ENCODE measurements at regions not wholly inside any gene's neighbourhood (a gene's known extent, or its start where the extent isn't known, plus 50 kb on each side); places are given as distances from the start of the nearest gene placed in this dataset.

GRCh38 chrX:138858951-138859350 is 147.4 kb upstream of the FGF13 start:
- Histone ChIP-seq H3K4me1 (replicated peaks in 1 of 2; ENCODE audit: control insufficient read depth in 2 of 2, insufficient read depth in 2 of 2, low read length in 2 of 2) (peaks cover 0 to 16% of the 10 kb centered on the region in 2 experiments; a peak in 3 of 5 replicates), H3K4me3 (no peak overlapping the region), H2AFZ (ENCODE audit: low read depth, low read length) (no peak overlapping the region), H3K36me3 (ENCODE audit: control insufficient read depth, insufficient read depth, low read length) (peaks cover 16% of the 10 kb centered on the region; the same call in 2 of the 3 replicates), H3K4me2 (ENCODE audit: insufficient read depth, low read length) (peak overlapping the region; percentile 13; the same call in 1 of the 2 replicates), H3K27ac (ENCODE audit: extremely low read depth, low read depth, low read length) (peak overlapping the region; percentile 16; the same call in 1 of the 3 replicates), H4K20me1 (replicated peaks; ENCODE audit: control insufficient read depth, insufficient read depth, low read length) (0 out of 2 replicates have a peak, but pooled peaks cover 5% of the 10 kb centered on the region), H3K9ac (ENCODE audit: insufficient read depth in 1 of 2, low read depth in 2 of 2, low read length in 2 of 2) (no peak overlapping the region; a peak in 1 of 4 replicates), H3K79me2 (ENCODE audit: control insufficient read depth, insufficient read depth, low read length) (peaks cover 15% of the 10 kb centered on the region; the same call in 2 of the 3 replicates), H3K27me3 (ENCODE audit: control insufficient read depth in 2 of 2, insufficient read depth in 2 of 2, low read length in 2 of 2) (no peaks in the 10 kb centered on the region), H3K9me3 (replicated peaks; ENCODE audit: control insufficient read depth, insufficient read depth, low read depth, low read length) (no peaks in the 10 kb centered on the region), H3K9me1 (ENCODE audit: control insufficient read depth, insufficient read depth, low read length) (no peaks in the 10 kb centered on the region)
- in situ Hi-C loops (cut with MboI) (no loop called here), intact Hi-C loops (cut with micrococcal nuclease) (loop anchor here (10.0 kb wide), 1 partner anchor 126 kb away; no protein-coding TSS in a partner anchor)
- POLR2A ChIA-PET: interaction anchor here (1.4 kb wide), 1 partner anchor 10 kb away, joined by 5 read pairs; no protein-coding TSS in a partner anchor
- BruUV-seq (replicated peaks): no TSS peak
- WGBS (ENCODE audit: insufficient coverage, low coverage, missing lambda C conversion rate): 8% methylated on average over 4 of the region's 4 CpGs
- CTCF ChIA-PET (ENCODE audit: low intra/inter-chr PET ratio): no interaction called here
- DNase-seq (ENCODE audit: extremely low read depth in 1 of 4, low spot score in 3 of 4): no peak
- FAIRE-seq: no peak
- no peak for ATAC-seq
- no peak for TF ChIP-seq SRSF7 (optimal IDR thresholded peaks at IDR 0.05; ENCODE audit: low read depth, low read length)
- no peak for TF ChIP-seq HMBOX1 (IDR thresholded peaks at IDR 0.05)
- TF ChIP-seq ETS1 (conservative IDR thresholded peaks at IDR 0.05; ENCODE audit: control insufficient read depth, low read depth, low read length): no peak
- no peak for TF ChIP-seq PHF20 (IDR thresholded peaks at IDR 0.05; ENCODE audit: partially characterized antibody)
- no peak for TF ChIP-seq XRCC4 (IDR thresholded peaks at IDR 0.05; ENCODE audit: extremely low read depth, insufficient read depth, insufficient read length)
- no peak for TF ChIP-seq BACH1 (tag; IDR thresholded peaks at IDR 0.05)
- no peak for TF ChIP-seq ZNF57 (CRISPR knock-in tag; IDR thresholded peaks at IDR 0.05)
- no peak for TF ChIP-seq THAP7 (CRISPR knock-in tag; IDR thresholded peaks at IDR 0.05)
- no peak for TF ChIP-seq ZNF232 (CRISPR knock-in tag; IDR thresholded peaks at IDR 0.05)
- TF ChIP-seq ZNF707 (CRISPR knock-in tag; conservative IDR thresholded peaks at IDR 0.05): no peak
- no peak for TF ChIP-seq GTF2E2 (tag; IDR thresholded peaks at IDR 0.05)
- TF ChIP-seq FIP1L1 (IDR thresholded peaks at IDR 0.05; ENCODE audit: low read depth, low read length, poor library complexity, severe bottlenecking): no peak
- no peak for TF ChIP-seq ZNF239 (CRISPR knock-in tag; IDR thresholded peaks at IDR 0.05)
- TF ChIP-seq MYC (IDR thresholded peaks at IDR 0.05; ENCODE audit: low read depth, low read length): no peak
- TF ChIP-seq MYC (CRISPR knock-in tag; IDR thresholded peaks at IDR 0.05; ENCODE audit: borderline replicate concordance, low read depth): no peak
- no peak for TF ChIP-seq TAF7 (tag; IDR thresholded peaks at IDR 0.05)
- no peak for TF ChIP-seq NELFE (IDR thresholded peaks at IDR 0.05; ENCODE audit: insufficient read depth, insufficient read length)
- no peak for TF ChIP-seq DEAF1 (CRISPR knock-in tag; IDR thresholded peaks at IDR 0.05)
